NOMO-1 treated with dmso at 0.1 percent for 144 hours (cell line): ENCODE measurements at regions not wholly inside any gene's neighbourhood (a gene's known extent, or its start where the extent isn't known, plus 50 kb on each side); places are given as distances from the start of the nearest gene placed in this dataset.
A peak's percentile ranks its signal among the peaks of the same experiment; 100 is the strongest.
"Not testable (repeated sequence)": the region's sequence is repeated elsewhere in the genome, so short reads cannot be mapped to it uniquely, and the experiment has no call there.

Source experiments
- DNase-seq: peaks from one replicate; lab custom pipeline; 2025; ENCODE audit not compliant: unreplicated experiment; lab: John Stamatoyannopoulos, UW

- not testable (repeated sequence) for DNase-seq
Measured at GRCh38 chr5:122515210-122515609, 203.2 kb downstream of the SNCAIP start.

- DNase-seq = peak; percentile 56
Measured at GRCh38 chr5:122515709-122516431, 203.8 kb downstream of the SNCAIP start.

- DNase-seq = no peak
Measured at GRCh38 chr5:122516432-122516743, 204.4 kb downstream of the SNCAIP start.

- DNase-seq = no peak
Measured at GRCh38 chr5:122517091-122517490, 205.1 kb downstream of the SNCAIP start.

GRCh38 chr5:122523776-122524175 is 211.7 kb downstream of the SNCAIP start:
- DNase-seq = no peak

GRCh38 chr5:122527547-122527946 is 215.5 kb downstream of the SNCAIP start:
- no peak for DNase-seq

- DNase-seq = no peak
Measured at GRCh38 chr5:122532035-122532434, 220.0 kb downstream of the SNCAIP start.

GRCh38 chr5:122533825-122534224 is 221.8 kb downstream of the SNCAIP start:
- no peak for DNase-seq

GRCh38 chr5:122534829-122535228 is 222.8 kb downstream of the SNCAIP start:
- DNase-seq = no peak

GRCh38 chr5:122541388-122541787 is 229.4 kb downstream of the SNCAIP start:
- DNase-seq = no peak

GRCh38 chr5:122545986-122546385 is 228.9 kb upstream of the SNX2 start:
- DNase-seq = no peak

GRCh38 chr5:122547219-122547618 is 227.7 kb upstream of the SNX2 start:
- no peak for DNase-seq

GRCh38 chr5:122547669-122548068 is 227.2 kb upstream of the SNX2 start:
- DNase-seq = no peak

GRCh38 chr5:122559676-122560075 is 215.2 kb upstream of the SNX2 start:
- DNase-seq = no peak

- no peak for DNase-seq
Measured at GRCh38 chr5:122561209-122561608, 213.7 kb upstream of the SNX2 start.

GRCh38 chr5:122565331-122565730 is 209.5 kb upstream of the SNX2 start:
- DNase-seq = no peak

GRCh38 chr5:122576256-122577016 is 198.4 kb upstream of the SNX2 start:
- DNase-seq = no peak

- DNase-seq = no peak
Measured at GRCh38 chr5:122581629-122582028, 193.3 kb upstream of the SNX2 start.

GRCh38 chr5:122584411-122585300 is 190.2 kb upstream of the SNX2 start:
- DNase-seq = no peak

- DNase-seq = no peak
Measured at GRCh38 chr5:122585371-122585770, 189.5 kb upstream of the SNX2 start.

- no peak for DNase-seq
Measured at GRCh38 chr5:122586351-122586750, 188.5 kb upstream of the SNX2 start.

GRCh38 chr5:122591828-122592227 is 183.1 kb upstream of the SNX2 start:
- DNase-seq = no peak
